ENCODE measurements at regions not wholly inside any gene's neighbourhood (a gene's known extent, or its start where the extent isn't known, plus 50 kb on each side); places are given as distances from the start of the nearest gene placed in this dataset.

DNA sequence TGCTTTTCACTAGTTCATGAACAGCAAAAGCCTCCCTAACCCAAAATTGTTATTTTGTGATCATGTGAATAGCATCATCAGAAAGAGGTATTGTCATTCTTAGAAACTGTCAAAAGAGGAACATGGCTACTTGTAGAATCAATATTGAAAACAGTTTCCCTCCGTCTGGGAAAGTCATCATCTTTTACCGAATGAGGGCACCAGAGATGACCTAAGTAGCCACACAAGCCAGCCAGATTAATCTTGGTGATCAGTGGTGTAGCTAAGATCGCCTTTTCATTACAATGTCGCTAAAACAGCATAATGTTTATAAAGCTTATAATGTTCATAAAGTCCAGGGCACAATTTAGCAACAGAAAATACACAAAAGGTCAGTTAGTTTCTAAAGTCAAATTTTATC is 136.1 kb downstream of the SIPA1L2 start:
- TF ChIP-seq ELF4 (IDR thresholded peaks at IDR 0.05) (no peak), L3MBTL2 (conservative IDR thresholded peaks at IDR 0.05) (no peak), SUZ12 (IDR thresholded peaks at IDR 0.05) (no peak), LEF1 (IDR thresholded peaks at IDR 0.05; ENCODE audit: borderline replicate concordance) (no peak), FOXM1 (IDR thresholded peaks at IDR 0.05; ENCODE audit: borderline replicate concordance) (no peak), FOXK2 (IDR thresholded peaks at IDR 0.05) (no peak), ZNF384 (IDR thresholded peaks at IDR 0.05) (no peak), SP1 (IDR thresholded peaks at IDR 0.05) (no peak), BHLHE40 (IDR thresholded peaks at IDR 0.05; ENCODE audit: borderline replicate concordance) (no peak), NFRKB (IDR thresholded peaks at IDR 0.05) (no peak), HDGF (IDR thresholded peaks at IDR 0.05; ENCODE audit: borderline replicate concordance) (no peak)
- TF ChIP-seq, protein P1, sequence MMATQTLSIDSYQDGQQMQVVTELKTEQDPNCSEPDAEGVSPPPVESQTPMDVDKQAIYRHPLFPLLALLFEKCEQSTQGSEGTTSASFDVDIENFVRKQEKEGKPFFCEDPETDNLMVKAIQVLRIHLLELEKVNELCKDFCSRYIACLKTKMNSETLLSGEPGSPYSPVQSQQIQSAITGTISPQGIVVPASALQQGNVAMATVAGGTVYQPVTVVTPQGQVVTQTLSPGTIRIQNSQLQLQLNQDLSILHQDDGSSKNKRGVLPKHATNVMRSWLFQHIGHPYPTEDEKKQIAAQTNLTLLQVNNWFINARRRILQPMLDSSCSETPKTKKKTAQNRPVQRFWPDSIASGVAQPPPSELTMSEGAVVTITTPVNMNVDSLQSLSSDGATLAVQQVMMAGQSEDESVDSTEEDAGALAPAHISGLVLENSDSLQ (IDR thresholded peaks at IDR 0.05) = no peak
- DNase-seq (ENCODE audit: extremely low spot score) = no peak
- ChIA-PET CTCF (no interaction called here), POLR2A (no interaction called here)

DNA sequence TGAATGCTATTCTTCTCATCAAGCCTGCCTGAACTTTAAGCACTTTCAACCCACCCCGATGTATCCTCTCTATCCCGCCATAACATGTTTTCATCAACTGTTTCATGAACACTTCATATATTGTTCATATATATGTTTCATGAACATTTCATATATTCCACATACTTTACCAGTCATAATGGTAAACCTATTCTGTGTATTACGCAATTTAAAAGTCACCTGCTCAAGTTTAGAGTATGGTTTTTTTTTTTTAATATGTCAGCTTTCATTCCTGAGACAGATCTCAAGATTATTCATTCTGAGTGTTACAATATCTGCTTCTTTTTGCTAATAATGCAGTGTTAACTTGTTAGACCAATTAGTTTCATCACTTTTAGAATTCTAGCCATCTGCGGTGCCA is 140.7 kb downstream of the SIPA1L2 start:
- ChIA-PET POLR2A (no interaction called here), CTCF (no interaction called here)
- no peak for TF ChIP-seq FOXM1 (IDR thresholded peaks at IDR 0.05; ENCODE audit: borderline replicate concordance)
- no peak for TF ChIP-seq CTBP1 (IDR thresholded peaks at IDR 0.05; ENCODE audit: borderline replicate concordance)
- TF ChIP-seq ZNF384 (IDR thresholded peaks at IDR 0.05) = no peak
- TF ChIP-seq BHLHE40 (IDR thresholded peaks at IDR 0.05; ENCODE audit: borderline replicate concordance) = no peak
- TF ChIP-seq, protein P1 (IDR thresholded peaks at IDR 0.05) = no peak
- no peak for TF ChIP-seq HDGF (IDR thresholded peaks at IDR 0.05; ENCODE audit: borderline replicate concordance)
- TF ChIP-seq L3MBTL2 (conservative IDR thresholded peaks at IDR 0.05) = no peak
- no peak for TF ChIP-seq FOXK2 (IDR thresholded peaks at IDR 0.05)
- TF ChIP-seq ARNT (IDR thresholded peaks at IDR 0.05) = no peak
- no peak for TF ChIP-seq NFRKB (IDR thresholded peaks at IDR 0.05)
- no peak for TF ChIP-seq LEF1 (IDR thresholded peaks at IDR 0.05; ENCODE audit: borderline replicate concordance)
- TF ChIP-seq TARDBP (IDR thresholded peaks at IDR 0.05) = no peak
- TF ChIP-seq SUZ12 (IDR thresholded peaks at IDR 0.05) = no peak
- TF ChIP-seq ELF4 (IDR thresholded peaks at IDR 0.05) = no peak
- no peak for TF ChIP-seq FOXA1 (IDR thresholded peaks at IDR 0.05)
- TF ChIP-seq SP1 (IDR thresholded peaks at IDR 0.05) = no peak
- no peak for DNase-seq (ENCODE audit: extremely low spot score)

DNA sequence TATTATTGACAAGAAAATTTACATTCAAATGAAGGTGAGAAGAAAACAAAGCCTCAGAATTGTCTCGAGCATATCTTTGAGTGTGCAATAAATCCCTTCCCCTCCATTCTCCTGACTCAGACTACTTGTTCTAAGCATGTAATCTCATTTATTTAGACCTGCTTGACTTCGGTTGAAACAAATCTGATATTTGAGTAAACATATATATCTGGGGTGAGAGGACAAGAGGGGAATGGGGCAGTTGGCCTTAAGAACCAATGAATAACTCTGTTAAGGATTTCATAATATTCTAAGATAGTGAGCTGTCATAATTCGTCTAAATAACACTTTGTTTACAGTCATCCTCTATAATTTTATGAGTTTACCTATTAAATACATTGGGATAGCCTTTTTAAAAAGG is 142.7 kb downstream of the SIPA1L2 start:
- DNase-seq (ENCODE audit: extremely low spot score) = no peak
- CTCF ChIA-PET = no interaction called here
- TF ChIP-seq BHLHE40 (IDR thresholded peaks at IDR 0.05; ENCODE audit: borderline replicate concordance) = no peak
- TF ChIP-seq, protein P1 (IDR thresholded peaks at IDR 0.05) = no peak
- TF ChIP-seq SP1 (IDR thresholded peaks at IDR 0.05) = no peak
- TF ChIP-seq FOXM1 (IDR thresholded peaks at IDR 0.05; ENCODE audit: borderline replicate concordance) = no peak
- no peak for TF ChIP-seq SUZ12 (IDR thresholded peaks at IDR 0.05)
- no peak for TF ChIP-seq NFRKB (IDR thresholded peaks at IDR 0.05)
- no peak for TF ChIP-seq TARDBP (IDR thresholded peaks at IDR 0.05)
- TF ChIP-seq FOXK2 (IDR thresholded peaks at IDR 0.05) = no peak
- TF ChIP-seq FOXA1 (IDR thresholded peaks at IDR 0.05) = no peak
- no peak for TF ChIP-seq ELF4 (IDR thresholded peaks at IDR 0.05)
- TF ChIP-seq ARNT (IDR thresholded peaks at IDR 0.05) = no peak
- no peak for TF ChIP-seq LEF1 (IDR thresholded peaks at IDR 0.05; ENCODE audit: borderline replicate concordance)
- no peak for TF ChIP-seq CTBP1 (IDR thresholded peaks at IDR 0.05; ENCODE audit: borderline replicate concordance)
- POLR2A ChIA-PET = no interaction called here

DNA sequence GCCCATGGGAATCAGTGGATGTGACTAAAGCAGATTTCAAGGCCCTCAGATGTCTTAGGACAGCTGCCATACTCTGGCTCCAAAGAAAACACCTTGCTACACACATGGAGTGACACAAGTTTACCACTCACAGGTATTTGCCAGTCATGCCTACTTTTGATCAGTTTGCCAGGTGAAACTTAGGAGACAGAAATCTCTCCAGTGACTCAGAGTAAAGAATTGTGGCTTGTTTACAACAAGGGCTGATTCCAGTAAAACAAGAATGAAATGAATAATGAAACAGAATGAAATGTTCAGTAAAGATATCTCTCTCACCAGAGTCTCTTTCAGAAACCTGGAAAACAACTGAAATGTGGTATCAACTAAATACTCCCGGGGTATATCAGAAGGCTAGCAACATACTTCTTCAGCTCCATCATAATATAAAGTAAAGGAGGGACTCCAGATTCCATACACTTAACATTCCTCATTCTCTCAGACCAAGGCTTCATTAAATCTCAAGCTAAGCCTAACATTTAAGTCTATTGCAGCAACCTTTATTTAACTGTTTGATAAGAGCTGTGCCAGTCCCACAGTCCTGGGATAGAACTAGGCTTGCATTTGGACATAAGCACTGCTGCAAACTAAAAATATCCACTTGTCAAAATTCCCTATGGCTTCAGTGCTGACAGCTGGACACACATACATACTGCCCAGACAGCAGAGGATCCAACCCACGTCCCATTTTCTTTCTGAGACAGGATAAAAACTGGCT is 143.3 kb downstream of the SIPA1L2 start:
- ChIA-PET POLR2A (no interaction called here), CTCF (no interaction called here)
- TF ChIP-seq SUZ12 (IDR thresholded peaks at IDR 0.05) = no peak
- TF ChIP-seq SP1 (IDR thresholded peaks at IDR 0.05) = no peak
- no peak for TF ChIP-seq ELF4 (IDR thresholded peaks at IDR 0.05)
- TF ChIP-seq ARNT (IDR thresholded peaks at IDR 0.05) = no peak
- TF ChIP-seq NFRKB (IDR thresholded peaks at IDR 0.05) = no peak
- TF ChIP-seq ZNF384 (IDR thresholded peaks at IDR 0.05) = no peak
- TF ChIP-seq CTBP1 (IDR thresholded peaks at IDR 0.05; ENCODE audit: borderline replicate concordance) = no peak
- TF ChIP-seq FOXA1 (IDR thresholded peaks at IDR 0.05) = no peak
- TF ChIP-seq HDGF (IDR thresholded peaks at IDR 0.05; ENCODE audit: borderline replicate concordance) = no peak
- TF ChIP-seq FOXK2 (IDR thresholded peaks at IDR 0.05) = no peak
- no peak for TF ChIP-seq FOXM1 (IDR thresholded peaks at IDR 0.05; ENCODE audit: borderline replicate concordance)
- TF ChIP-seq L3MBTL2 (conservative IDR thresholded peaks at IDR 0.05) = no peak
- no peak for TF ChIP-seq LEF1 (IDR thresholded peaks at IDR 0.05; ENCODE audit: borderline replicate concordance)
- TF ChIP-seq TARDBP (IDR thresholded peaks at IDR 0.05) = no peak
- TF ChIP-seq, protein P1 (IDR thresholded peaks at IDR 0.05) = no peak
- TF ChIP-seq BHLHE40 (IDR thresholded peaks at IDR 0.05; ENCODE audit: borderline replicate concordance) = no peak
- no peak for DNase-seq (ENCODE audit: extremely low spot score)

DNA sequence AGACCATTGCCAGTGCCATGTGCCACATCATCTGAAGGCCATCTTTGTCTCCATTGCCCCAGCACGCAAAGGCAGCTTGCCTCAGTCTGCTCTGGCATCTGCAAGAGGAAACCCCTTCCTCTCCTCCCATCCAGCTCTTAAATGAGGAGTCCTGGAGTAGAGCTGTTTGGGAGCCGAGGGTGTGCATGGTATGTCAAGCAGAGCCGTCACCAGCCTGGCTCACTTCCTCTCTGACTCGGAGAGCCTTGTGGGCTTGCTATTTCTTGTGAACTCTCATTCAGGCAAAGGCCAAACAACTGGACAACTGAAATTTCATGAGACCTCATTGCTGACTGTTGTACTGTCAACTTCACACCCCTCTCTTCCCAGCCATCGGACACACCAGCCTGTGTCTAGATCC is 143.9 kb downstream of the SIPA1L2 start:
- TF ChIP-seq ARNT (IDR thresholded peaks at IDR 0.05) (no peak), SUZ12 (IDR thresholded peaks at IDR 0.05) (no peak), BHLHE40 (IDR thresholded peaks at IDR 0.05; ENCODE audit: borderline replicate concordance) (no peak), L3MBTL2 (conservative IDR thresholded peaks at IDR 0.05) (no peak)
- no peak for DNase-seq (ENCODE audit: extremely low spot score)
- POLR2A ChIA-PET = no interaction called here
- CTCF ChIA-PET = no interaction called here
